ENCODE measurements at regions not wholly inside any gene's neighbourhood (a gene's known extent, or its start where the extent isn't known, plus 50 kb on each side); places are given as distances from the start of the nearest gene placed in this dataset.

GRCh38 chr9:89941875-89942274, 337.1 kb downstream of the GADD45G start:
- H3K36me3 Mint-ChIP-seq (ENCODE audit: low read depth) = no peaks in the 10 kb centered on the region
- Histone ChIP-seq H3K27ac (ENCODE audit: low read depth) (no peak overlapping the region), H3F3A (replicated peaks; ENCODE audit: low read depth) (no peaks in the 10 kb centered on the region), H2AFZ (no peak overlapping the region), H3K36me3 (ENCODE audit: insufficient read depth) (no peaks in the 10 kb centered on the region), H3K4me2 (no peak overlapping the region), H3K4me3 (no peak overlapping the region), H4K20me1 (replicated peaks; ENCODE audit: insufficient read depth) (no peaks in the 10 kb centered on the region), H3K27me3 (ENCODE audit: insufficient read depth) (no peaks in the 10 kb centered on the region), H3K79me2 (replicated peaks; ENCODE audit: insufficient read depth) (no peaks in the 10 kb centered on the region), H3K9me2 (ENCODE audit: insufficient read depth) (0 out of 2 replicates have a peak, but pooled peaks cover 5% of the 10 kb centered on the region), H3K4me1 (ENCODE audit: insufficient read depth) (no peaks in the 10 kb centered on the region)
- TF ChIP-seq REST (IDR thresholded peaks at IDR 0.05; ENCODE audit: unreplicated experiment) = no peak
- TF ChIP-seq EZH2phosphoT487 (IDR thresholded peaks at IDR 0.05; ENCODE audit: unreplicated experiment) = no peak
- TF ChIP-seq CTCF (conservative IDR thresholded peaks at IDR 0.05; ENCODE audit: low read depth in 2 of 2) = no peak
- TF ChIP-seq CREB1 (CRISPR knock-in tag; IDR thresholded peaks at IDR 0.05; ENCODE audit: low read depth) = no peak
- TF ChIP-seq STAT1 (IDR thresholded peaks at IDR 0.05; ENCODE audit: unreplicated experiment) = no peak
- no peak for TF ChIP-seq ZNF114 (CRISPR knock-in tag; IDR thresholded peaks at IDR 0.05)
- TF ChIP-seq ZNF462 (CRISPR knock-in tag; IDR thresholded peaks at IDR 0.05) = no peak
- TF ChIP-seq NANOG (IDR thresholded peaks at IDR 0.05; ENCODE audit: borderline replicate concordance) = no peak
- no peak for TF ChIP-seq POLR2AphosphoS5 (IDR thresholded peaks at IDR 0.05; ENCODE audit: low read depth)
- TF ChIP-seq ETS1 (IDR thresholded peaks at IDR 0.05) = no peak
- no peak for TF ChIP-seq EZH2 (IDR thresholded peaks at IDR 0.05; ENCODE audit: low read depth, unreplicated experiment)
- TF ChIP-seq JUNB (IDR thresholded peaks at IDR 0.05; ENCODE audit: unreplicated experiment) = no peak
- TF ChIP-seq ZNF331 (CRISPR knock-in tag; IDR thresholded peaks at IDR 0.05; ENCODE audit: low read depth) = no peak
- no peak for ATAC-seq
- H3K9me3 Mint-ChIP-seq = no peaks in the 10 kb centered on the region
- no peaks in the 10 kb centered on the region; the same call in 2 of the 3 replicates for H3K4me1 Mint-ChIP-seq
- DNase-seq (ENCODE audit: low spot score) = no peak
- no peak overlapping the region for H3K27ac Mint-ChIP-seq
- peaks cover 4% of the 10 kb centered on the region for H3K27me3 Mint-ChIP-seq (ENCODE audit: insufficient read depth, low read depth, poor library complexity)
- H3K4me3 Mint-ChIP-seq = no peak overlapping the region

Measured in GM23338 (cell line).